ENCODE measurements at regions not wholly inside any gene's neighbourhood (a gene's known extent, or its start where the extent isn't known, plus 50 kb on each side); places are given as distances from the start of the nearest gene placed in this dataset.

DNA sequence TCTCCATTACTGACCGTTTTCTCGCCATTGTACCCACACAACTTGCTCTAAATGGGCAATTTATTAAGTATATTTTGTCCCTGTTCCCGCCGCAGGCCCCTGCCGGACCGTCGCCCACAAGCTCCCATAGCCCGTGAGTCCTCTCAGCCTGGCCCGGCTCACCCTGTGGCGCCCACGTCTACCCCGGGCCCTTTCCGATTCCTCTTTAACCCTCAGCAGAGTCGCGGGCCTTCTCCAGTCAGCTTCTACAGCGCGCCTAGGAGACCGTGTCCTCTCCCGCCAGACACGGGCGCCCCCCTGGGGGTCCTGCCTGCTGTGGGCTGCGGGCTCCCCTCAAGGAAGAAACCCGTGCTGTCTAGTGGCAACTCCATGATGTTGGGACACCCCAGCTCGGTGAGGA, 57.8 kb upstream of the SPATA31E1 start:
- no peaks in the 10 kb centered on the region for H3K36me3 ChIP-seq
- H3K9me3 ChIP-seq, result no peaks in the 10 kb centered on the region
- H3K27me3 ChIP-seq, result no peaks in the 10 kb centered on the region
- no peak for DNase-seq
- no peak overlapping the region for H3K4me3 ChIP-seq (ENCODE audit: low read depth, low read length)
- H3K4me1 ChIP-seq, result no peaks in the 10 kb centered on the region
- TF ChIP-seq CTCF (IDR thresholded peaks at IDR 0.05; ENCODE audit: low read depth, low read length), result no peak

DNA sequence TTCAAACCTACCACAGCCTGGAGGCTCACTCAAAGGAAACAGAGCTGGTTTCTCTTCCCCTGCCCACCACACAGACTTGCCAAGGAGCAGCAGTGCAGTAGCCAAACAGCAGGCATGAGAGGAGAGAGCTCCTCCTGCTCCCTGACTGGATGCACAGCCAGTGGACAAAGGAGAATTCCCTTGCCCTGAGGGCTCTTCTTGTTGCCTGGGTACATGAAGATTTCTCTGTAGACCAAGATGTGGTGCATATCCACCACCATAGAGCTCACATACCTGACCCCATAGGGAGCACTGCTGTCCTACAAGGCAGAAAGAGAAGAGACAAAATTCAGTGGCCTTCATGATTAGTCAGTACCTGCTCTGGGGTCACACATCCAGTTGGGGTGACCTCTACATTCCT, 56.3 kb upstream of the SPATA31E1 start:
- no peaks in the 10 kb centered on the region for H3K27me3 ChIP-seq
- DNase-seq, result no peak
- H3K9me3 ChIP-seq, result no peaks in the 10 kb centered on the region
- H3K4me3 ChIP-seq (ENCODE audit: low read depth, low read length), result no peak overlapping the region
- TF ChIP-seq CTCF (IDR thresholded peaks at IDR 0.05; ENCODE audit: low read depth, low read length), result no peak
- no peaks in the 10 kb centered on the region for H3K4me1 ChIP-seq
- no peaks in the 10 kb centered on the region for H3K36me3 ChIP-seq

DNA sequence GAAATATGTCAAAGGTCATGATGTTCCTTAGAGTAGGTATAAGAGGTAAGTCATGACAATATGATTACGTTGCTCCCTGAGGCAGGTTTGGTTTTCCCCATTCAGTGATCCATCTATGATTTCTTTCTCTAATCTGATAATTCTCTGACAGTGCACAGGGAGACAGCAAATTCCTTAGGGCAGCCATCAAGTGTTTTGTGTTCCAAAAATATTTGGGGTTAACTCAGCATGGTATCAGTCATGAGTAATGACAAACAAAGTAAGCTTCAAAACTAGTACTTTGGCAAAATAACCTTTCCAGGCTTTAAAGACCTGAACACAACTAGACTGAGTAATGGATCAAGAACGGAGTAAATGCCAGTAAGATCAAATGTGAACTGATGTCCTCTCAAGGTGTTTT, 55.3 kb upstream of the SPATA31E1 start:
- no peak for DNase-seq
- no peak for TF ChIP-seq CTCF (IDR thresholded peaks at IDR 0.05; ENCODE audit: low read depth, low read length)
- Histone ChIP-seq H3K4me1 (no peaks in the 10 kb centered on the region), H3K4me3 (ENCODE audit: low read depth, low read length) (no peak overlapping the region), H3K27me3 (no peaks in the 10 kb centered on the region), H3K36me3 (no peaks in the 10 kb centered on the region), H3K9me3 (no peaks in the 10 kb centered on the region)

DNA sequence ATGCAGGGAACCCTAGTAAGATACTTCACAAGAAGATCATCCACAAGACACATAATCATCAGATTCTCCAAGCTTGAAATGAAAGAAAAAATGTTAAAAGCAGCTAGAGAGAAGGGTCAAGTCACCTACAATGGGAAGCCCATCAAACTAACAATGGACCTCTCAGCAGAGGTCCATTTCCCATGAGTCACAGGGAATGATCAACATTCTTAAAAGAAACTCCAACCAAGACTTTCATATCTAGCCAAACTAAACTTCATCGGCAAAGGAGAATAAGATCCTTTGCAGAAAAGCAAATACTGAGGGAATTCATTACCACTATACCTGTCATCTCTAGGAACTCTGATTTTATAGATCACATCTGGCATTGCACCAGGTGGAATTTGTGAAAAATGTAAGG, 52.9 kb upstream of the SPATA31E1 start:
- Histone ChIP-seq H3K4me1 (no peaks in the 10 kb centered on the region), H3K36me3 (no peaks in the 10 kb centered on the region), H3K4me3 (ENCODE audit: low read depth, low read length) (no peak overlapping the region), H3K9me3 (no peaks in the 10 kb centered on the region), H3K27me3 (no peaks in the 10 kb centered on the region)
- DNase-seq, result no peak
- no peak for TF ChIP-seq CTCF (IDR thresholded peaks at IDR 0.05; ENCODE audit: low read depth, low read length)

DNA sequence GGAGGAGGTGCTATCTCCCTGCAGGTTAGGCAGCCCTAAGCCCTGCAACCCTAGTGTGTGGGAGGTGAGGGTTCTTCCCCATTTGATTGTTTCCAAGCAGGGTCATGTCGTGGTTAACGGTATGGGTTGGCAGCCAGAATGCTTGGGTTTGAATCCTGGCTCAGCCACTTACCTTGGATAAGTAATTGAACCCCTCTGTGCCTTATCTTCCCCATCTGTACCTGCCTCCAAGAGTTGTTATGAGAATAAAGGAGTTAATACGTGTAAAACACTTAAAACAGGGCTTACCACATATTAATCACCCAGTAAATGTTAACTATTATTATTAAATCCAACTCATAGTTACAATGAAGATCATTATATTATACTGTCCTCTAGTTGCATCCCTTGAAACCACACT, 52.2 kb upstream of the SPATA31E1 start:
- H3K4me3 ChIP-seq (ENCODE audit: low read depth, low read length), result no peak overlapping the region
- H3K4me1 ChIP-seq, result no peaks in the 10 kb centered on the region
- no peak for DNase-seq
- H3K9me3 ChIP-seq, result no peaks in the 10 kb centered on the region
- H3K36me3 ChIP-seq, result no peaks in the 10 kb centered on the region
- H3K27me3 ChIP-seq, result no peaks in the 10 kb centered on the region
- TF ChIP-seq CTCF (IDR thresholded peaks at IDR 0.05; ENCODE audit: low read depth, low read length), result no peak

DNA sequence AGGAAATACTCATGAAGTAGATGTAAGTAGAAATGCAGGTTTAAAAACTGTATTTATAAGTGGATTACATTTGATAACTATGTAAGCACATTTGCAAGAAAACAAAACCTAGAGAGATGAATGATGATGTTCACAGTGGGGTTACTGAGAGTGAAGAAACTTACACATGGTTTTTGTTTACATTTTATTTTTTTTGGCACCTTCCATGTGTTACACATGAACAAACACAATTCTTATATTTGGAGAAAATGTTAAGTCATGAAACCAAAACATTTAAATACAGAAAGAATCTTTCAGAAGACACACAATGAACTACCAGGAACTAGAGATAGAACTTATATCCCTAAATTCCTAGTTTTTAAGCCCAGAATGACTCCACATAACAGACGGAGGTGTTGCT, 51.5 kb upstream of the SPATA31E1 start:
- no peak for DNase-seq
- no peak for TF ChIP-seq CTCF (IDR thresholded peaks at IDR 0.05; ENCODE audit: low read depth, low read length)
- Histone ChIP-seq H3K36me3 (no peaks in the 10 kb centered on the region), H3K9me3 (no peaks in the 10 kb centered on the region), H3K27me3 (no peaks in the 10 kb centered on the region), H3K4me1 (no peaks in the 10 kb centered on the region), H3K4me3 (ENCODE audit: low read depth, low read length) (no peak overlapping the region)
